Osteocyte (in vitro differentiated cells): ENCODE measurements at regions not wholly inside any gene's neighbourhood (a gene's known extent, or its start where the extent isn't known, plus 50 kb on each side); places are given as distances from the start of the nearest gene placed in this dataset.

Experiments used
- DNase-seq: peaks from one replicate; pipeline ENCODE4 v3.0.0; 2021; ENCODE audit warnings: mixed read lengths; ENCODE audit not compliant: unreplicated experiment; ENCODE audit errors: extremely low spot score
- H3K27ac Mint-ChIP-seq: one replicate; pipeline ENCODE4 v1.8.0; 2021; ENCODE audit warnings: mild to moderate bottlenecking, mixed read lengths; ENCODE audit not compliant: unreplicated experiment
- H3K27me3 Mint-ChIP-seq: one replicate; pipeline ENCODE4 v1.8.0; 2021; ENCODE audit warnings: mixed read lengths; ENCODE audit not compliant: unreplicated experiment
- H3K36me3 Mint-ChIP-seq: one replicate; pipeline ENCODE4 v1.8.0; 2021; ENCODE audit warnings: mixed read lengths; ENCODE audit not compliant: unreplicated experiment
- H3K4me1 Mint-ChIP-seq: one replicate; pipeline ENCODE4 v1.8.0; 2021; ENCODE audit warnings: mixed read lengths; ENCODE audit not compliant: unreplicated experiment
- H3K4me3 Mint-ChIP-seq: one replicate; pipeline ENCODE4 v1.8.0; 2021; ENCODE audit warnings: mild to moderate bottlenecking, moderate library complexity, mixed read lengths; ENCODE audit not compliant: unreplicated experiment
- H3K9me3 Mint-ChIP-seq: one replicate; pipeline ENCODE4 v1.8.0; 2021; ENCODE audit warnings: mixed read lengths; ENCODE audit not compliant: unreplicated experiment
- TF ChIP-seq, protein P1 (sequence below): fragments of 200-600 bp; sonication (generic); IDR thresholded peaks from 2 replicates; pipeline ENCODE4 v1.5.0; 2021; ENCODE audit warnings: antibody characterized with exemption, mild to moderate bottlenecking, moderate library complexity

DNA sequence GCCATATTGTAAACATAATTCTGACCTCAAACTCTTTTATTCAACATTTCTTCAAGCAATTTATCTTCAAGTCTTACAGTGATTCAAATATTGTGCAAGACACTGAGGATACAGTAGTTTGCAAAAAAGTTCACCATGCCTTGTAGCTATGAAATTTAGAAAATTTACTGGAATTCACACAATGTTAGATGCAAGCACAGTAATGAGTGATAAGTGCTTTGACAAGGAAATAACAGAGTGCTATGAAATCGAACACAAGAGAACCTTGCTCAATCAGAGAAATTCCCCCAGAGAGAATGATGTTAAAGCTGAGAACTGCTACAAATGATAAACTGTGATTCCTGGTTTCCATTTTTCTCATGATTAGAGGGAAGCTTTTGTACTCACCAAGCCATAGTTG lies 952.9 kb downstream of the FAT4 start:
- Mint-ChIP-seq H3K4me1 (peaks cover 13% of the 10 kb centered on the region), H3K4me3 (no peak overlapping the region), H3K27me3 (no peaks in the 10 kb centered on the region), H3K36me3 (no peaks in the 10 kb centered on the region), H3K9me3 (no peaks in the 10 kb centered on the region), H3K27ac (no peak overlapping the region)
- TF ChIP-seq, protein P1, sequence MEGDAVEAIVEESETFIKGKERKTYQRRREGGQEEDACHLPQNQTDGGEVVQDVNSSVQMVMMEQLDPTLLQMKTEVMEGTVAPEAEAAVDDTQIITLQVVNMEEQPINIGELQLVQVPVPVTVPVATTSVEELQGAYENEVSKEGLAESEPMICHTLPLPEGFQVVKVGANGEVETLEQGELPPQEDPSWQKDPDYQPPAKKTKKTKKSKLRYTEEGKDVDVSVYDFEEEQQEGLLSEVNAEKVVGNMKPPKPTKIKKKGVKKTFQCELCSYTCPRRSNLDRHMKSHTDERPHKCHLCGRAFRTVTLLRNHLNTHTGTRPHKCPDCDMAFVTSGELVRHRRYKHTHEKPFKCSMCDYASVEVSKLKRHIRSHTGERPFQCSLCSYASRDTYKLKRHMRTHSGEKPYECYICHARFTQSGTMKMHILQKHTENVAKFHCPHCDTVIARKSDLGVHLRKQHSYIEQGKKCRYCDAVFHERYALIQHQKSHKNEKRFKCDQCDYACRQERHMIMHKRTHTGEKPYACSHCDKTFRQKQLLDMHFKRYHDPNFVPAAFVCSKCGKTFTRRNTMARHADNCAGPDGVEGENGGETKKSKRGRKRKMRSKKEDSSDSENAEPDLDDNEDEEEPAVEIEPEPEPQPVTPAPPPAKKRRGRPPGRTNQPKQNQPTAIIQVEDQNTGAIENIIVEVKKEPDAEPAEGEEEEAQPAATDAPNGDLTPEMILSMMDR, result no peak
- DNase-seq, result no peak

DNA sequence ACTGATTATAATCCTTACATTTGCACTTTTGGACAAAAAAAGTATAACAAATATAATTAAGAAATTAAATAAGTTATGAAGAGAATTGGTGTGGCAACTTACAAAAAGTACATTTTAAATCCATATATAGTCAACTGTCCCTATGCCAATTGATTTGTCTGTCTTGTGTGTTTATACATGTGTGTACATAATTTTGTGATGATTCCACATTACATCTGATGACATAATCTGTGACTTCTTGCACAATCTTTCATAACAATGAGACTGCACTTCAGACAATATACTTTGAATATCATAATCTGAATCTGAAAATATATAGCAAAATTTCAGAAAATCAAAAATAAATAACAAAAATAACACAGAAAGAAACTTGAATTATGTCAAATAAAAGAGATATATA lies 953.4 kb downstream of the FAT4 start:
- H3K27me3 Mint-ChIP-seq, result no peaks in the 10 kb centered on the region
- H3K27ac Mint-ChIP-seq, result no peak overlapping the region
- TF ChIP-seq, protein P1, result no peak
- H3K36me3 Mint-ChIP-seq, result no peaks in the 10 kb centered on the region
- H3K4me3 Mint-ChIP-seq, result no peak overlapping the region
- H3K4me1 Mint-ChIP-seq, result peaks cover 13% of the 10 kb centered on the region
- no peak for DNase-seq
- H3K9me3 Mint-ChIP-seq, result no peaks in the 10 kb centered on the region

DNA sequence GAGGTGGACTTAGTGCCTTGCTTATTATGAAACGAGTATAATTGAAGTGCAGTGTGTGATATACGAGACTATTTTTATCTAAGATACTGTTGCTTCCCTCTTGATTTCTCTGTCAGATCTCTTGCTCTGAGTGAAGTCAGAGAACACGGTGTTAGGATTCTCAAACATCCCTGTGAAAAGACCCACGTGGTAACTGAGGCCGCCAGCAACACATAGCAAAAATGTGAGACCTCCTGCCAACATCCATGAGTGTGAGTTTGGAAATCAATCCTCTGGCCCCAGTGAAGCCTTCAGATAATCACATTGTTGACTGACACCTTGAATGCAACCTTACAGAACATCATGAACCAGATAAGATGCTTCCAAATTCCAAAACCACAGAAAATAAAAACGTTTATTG lies 954.4 kb downstream of the FAT4 start:
- no peak for DNase-seq
- Mint-ChIP-seq H3K4me3 (no peak overlapping the region), H3K27ac (no peak overlapping the region), H3K9me3 (no peaks in the 10 kb centered on the region), H3K4me1 (peaks cover 13% of the 10 kb centered on the region), H3K36me3 (no peaks in the 10 kb centered on the region), H3K27me3 (no peaks in the 10 kb centered on the region)
- TF ChIP-seq, protein P1, result no peak

DNA sequence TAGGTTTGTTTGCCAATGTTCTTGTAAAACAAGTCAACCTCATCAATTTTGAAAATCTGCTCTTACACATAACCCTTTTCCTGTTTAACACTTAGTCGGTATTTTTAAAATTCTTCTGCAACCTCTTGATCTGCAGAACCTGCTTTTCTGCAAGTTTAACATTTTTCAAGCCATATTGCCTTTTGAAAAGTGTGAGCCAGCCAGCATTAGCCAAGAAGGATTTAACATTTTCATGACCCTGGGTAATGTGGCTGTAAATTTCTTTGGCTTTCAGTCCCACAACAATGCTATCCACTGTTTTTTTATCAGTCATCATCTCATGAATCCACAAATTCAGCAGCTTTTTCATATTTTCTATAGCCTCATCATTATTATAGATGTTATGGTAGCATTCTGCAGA lies 956.5 kb downstream of the FAT4 start:
- H3K4me3 Mint-ChIP-seq, result no peak overlapping the region
- no peak for DNase-seq
- H3K9me3 Mint-ChIP-seq, result peaks cover 3% of the 10 kb centered on the region
- peaks cover 4% of the 10 kb centered on the region for H3K4me1 Mint-ChIP-seq
- no peaks in the 10 kb centered on the region for H3K27me3 Mint-ChIP-seq
- H3K27ac Mint-ChIP-seq, result no peak overlapping the region
- TF ChIP-seq, protein P1, result no peak
- no peaks in the 10 kb centered on the region for H3K36me3 Mint-ChIP-seq

DNA sequence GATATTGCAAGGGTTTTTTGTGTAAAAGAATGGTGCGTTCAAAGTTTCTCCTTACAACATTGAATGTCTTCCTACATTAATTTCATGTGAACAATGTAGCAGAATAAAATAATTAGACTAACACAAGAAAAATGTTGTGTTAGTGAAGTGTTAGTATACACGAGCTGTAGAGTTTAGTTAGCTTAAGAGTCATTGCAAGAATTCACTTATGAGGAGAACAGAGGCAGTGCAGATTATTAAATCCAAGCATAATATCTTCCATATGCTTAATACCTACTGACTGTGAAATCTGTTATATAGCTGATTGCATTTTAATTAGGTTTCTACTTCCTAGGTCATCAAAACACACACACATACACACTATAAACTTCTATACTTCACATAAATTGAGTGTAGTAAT lies 959.0 kb downstream of the FAT4 start:
- no peak overlapping the region for H3K4me3 Mint-ChIP-seq
- peaks cover 3% of the 10 kb centered on the region for H3K4me1 Mint-ChIP-seq
- no peaks in the 10 kb centered on the region for H3K36me3 Mint-ChIP-seq
- H3K9me3 Mint-ChIP-seq, result peaks cover 3% of the 10 kb centered on the region
- H3K27ac Mint-ChIP-seq, result no peak overlapping the region
- TF ChIP-seq, protein P1, result no peak
- DNase-seq, result no peak
- H3K27me3 Mint-ChIP-seq, result no peaks in the 10 kb centered on the region
